CMK (cell line): ENCODE measurements at regions not wholly inside any gene's neighbourhood (a gene's known extent, or its start where the extent isn't known, plus 50 kb on each side); places are given as distances from the start of the nearest gene placed in this dataset.

Experiments used
- DNase-seq: peaks from one replicate; pipeline ENCODE4 v3.0.0-alpha.2; 2010; ENCODE audit warnings: low read depth

DNA sequence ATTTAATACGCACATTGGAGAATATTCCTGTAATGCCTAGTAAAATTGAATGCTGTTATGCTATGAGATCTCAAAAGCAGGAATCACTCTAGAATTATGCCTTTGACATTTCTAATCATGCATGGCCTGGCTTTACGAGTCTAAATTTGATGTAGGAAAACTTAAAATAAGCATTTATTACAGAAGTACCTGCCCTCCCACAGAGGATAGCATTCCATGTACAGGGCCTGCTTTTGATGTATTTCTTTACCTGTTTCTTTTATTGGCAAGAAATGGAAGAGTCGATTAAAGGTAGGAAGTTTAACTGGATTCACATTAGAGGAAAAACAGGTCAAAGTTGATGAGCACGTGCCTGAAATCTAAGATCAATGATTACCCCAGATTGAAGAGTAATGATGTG lies 219.5 kb downstream of the PCDH7 start:
- no peak for DNase-seq

DNA sequence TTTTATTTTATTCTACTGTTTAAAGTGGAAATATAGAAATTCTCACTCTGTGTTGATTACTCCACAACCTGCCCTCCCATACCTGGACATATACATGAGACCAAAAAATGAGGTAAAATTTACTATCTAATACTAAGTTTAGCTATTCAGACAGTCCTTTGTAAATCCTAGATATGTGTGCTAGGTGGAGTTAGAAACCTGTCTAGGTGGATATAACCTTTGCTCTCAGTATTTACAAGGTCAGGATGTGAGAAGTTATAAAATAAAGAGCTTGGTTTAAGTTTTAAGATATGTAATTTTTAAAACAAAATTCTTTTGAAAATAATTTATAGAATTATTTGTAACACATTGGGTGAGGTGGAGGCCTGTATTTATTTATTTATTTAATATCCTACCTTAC lies 221.5 kb downstream of the PCDH7 start:
- no peak for DNase-seq

DNA sequence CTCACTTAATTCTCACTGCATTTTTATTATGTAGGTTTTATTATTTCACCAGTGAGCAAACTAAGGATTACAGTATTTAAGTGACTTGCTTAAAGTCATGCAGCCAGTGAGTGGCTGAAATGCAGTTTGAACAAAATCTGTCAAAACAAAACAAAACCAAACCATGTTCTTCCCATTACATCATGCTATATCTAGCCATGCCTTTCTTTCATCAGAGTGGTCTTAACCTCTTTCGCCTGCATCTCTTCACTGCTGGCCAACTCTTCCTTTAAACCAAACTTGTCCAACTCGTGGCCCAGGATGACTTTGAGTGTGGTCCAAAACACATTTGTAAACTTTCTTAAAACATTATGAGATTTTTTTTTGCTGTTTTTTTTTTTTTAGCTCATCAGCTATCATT lies 223.2 kb downstream of the PCDH7 start:
- DNase-seq = no peak

DNA sequence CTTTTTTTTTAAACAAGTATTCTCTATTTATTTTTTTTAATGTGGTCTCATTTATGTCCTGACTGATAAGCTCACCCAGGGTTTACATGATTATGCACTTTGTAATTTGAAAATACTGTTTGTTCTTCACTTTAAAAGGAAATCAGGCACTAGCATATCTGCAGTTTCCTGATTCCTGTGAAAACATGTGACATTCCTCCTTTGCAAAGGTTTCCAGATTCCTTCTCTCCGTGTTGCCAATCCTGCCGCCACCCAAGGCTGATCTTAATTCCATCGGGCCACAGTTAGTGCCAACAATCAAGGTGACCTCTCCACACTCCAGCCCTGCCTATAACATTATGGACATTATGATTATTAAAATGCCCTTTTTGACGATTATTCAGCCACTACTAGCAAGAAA lies 225.4 kb downstream of the PCDH7 start:
- DNase-seq = no peak

DNA sequence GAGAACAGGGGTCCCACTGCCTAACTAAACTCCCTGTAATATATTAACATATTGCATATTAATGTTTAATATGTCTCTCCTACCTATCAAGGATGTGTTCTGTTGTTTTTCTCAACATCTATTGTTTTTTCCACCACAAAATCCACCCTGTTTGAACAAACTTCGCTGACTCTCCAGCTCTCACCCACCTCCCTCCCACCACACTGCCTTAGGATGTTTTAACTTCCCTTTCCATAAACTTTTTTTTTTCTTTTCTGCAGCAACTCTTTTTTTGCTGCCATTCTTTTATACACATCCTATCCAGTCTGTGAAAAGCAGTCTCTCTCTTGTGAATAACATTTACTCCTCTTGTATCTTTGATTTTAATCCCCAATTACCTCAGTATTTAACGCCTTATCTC lies 226.1 kb downstream of the PCDH7 start:
- DNase-seq = no peak

DNA sequence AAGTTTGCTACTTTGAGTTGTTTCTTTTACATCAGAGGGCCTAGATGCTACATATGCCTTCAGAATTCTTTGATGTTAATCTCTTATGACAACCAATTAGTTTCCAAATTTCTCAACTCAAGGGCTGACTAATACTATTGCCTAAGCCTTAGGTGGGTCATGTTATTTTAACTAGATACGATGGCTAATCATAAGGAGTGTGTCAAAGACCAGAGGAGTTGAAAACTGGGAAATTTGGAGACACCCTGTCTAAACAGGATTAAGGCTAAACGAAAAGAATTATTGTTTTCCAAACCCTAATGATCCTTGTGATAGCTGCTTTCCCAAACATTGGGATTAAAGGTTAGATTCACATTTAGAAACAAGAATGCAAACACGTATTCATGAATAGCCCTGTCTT lies 228.5 kb downstream of the PCDH7 start:
- DNase-seq = no peak

DNA sequence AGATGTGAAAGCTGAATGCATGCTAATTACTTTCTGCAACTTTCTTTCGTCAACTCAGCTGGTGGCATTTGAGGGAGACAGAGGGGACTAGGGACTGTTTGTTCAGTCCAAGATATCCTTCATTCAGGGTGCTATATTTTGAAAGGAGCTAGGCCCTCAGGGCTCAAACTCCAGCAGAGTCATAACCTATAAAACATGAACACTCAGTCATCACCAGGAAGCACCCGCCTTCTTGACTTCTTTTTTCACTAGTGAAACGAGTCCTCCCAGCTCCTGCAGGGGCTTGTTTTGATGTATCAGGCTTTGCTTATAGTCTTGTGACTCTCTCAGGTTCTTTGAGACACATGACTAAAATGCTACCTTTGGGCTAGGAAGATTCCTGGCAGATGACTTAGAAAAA lies 230.6 kb downstream of the PCDH7 start:
- DNase-seq = no peak

DNA sequence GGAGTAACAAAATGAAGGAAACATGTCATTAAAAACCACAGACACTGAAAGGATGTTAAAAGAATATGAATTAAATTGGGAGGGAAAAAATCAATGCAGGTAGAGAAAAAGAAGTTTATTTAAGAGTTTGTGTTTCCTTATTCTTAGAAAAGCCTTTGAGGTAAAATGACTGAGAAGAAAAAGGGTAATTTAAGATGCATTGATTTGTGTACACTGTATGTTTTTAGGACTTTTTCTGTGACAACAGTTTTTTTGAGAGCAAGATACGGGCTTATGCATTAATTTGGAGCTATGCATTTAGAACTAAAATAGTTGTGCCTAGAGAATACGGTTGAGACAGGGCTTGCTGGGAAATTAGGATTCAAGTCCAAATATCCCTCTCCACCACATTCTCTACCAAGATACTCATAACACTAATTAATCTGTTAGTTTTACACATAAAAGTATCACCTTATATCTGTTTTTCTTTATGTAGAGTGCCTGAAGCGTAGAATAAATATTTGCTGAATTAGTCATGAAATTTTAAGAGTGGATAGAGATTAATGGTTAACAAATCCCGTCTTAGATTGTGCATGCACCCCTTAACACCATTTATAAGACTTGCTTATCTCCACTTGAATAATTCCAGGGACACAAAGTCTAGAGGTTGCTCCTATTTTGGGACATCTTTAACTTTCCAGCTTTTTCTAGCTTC lies 232.5 kb downstream of the PCDH7 start:
- DNase-seq = no peak

DNA sequence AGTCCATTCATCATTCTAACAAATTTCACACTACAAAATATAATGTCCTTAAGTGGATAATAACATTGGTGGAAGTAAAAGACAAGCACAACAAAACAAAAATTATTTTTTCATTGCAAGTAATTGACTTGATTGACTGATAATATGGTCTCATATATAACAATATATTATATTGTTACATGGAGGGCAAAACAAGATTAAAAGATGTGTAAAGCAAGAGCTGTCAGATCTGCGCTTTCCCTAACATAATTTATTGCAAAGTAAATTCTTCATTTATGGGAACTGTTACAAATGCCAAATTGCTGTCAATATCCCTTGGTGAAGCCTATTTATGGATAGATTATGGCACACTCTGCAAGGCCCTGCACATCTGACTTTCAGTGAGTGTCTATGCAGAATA lies 233.6 kb downstream of the PCDH7 start:
- no peak for DNase-seq

DNA sequence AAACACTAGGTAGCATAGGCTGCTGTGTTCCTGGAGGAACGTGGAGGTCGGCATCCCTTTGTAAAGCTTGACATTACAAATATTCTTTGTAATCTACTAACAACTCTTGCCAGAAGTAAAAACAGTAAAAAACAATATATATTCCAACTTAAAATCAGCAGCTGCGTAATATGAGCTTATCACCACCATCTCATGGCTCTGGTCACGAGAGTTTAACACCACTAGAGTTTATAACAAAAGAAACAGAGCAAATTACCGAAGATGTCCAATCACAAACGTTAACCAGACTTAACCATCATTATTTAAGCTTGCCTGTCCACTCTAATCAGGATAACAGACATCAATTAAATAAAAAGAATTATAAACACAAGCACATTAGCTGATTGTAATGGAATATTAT lies 236.7 kb downstream of the PCDH7 start:
- DNase-seq = no peak

DNA sequence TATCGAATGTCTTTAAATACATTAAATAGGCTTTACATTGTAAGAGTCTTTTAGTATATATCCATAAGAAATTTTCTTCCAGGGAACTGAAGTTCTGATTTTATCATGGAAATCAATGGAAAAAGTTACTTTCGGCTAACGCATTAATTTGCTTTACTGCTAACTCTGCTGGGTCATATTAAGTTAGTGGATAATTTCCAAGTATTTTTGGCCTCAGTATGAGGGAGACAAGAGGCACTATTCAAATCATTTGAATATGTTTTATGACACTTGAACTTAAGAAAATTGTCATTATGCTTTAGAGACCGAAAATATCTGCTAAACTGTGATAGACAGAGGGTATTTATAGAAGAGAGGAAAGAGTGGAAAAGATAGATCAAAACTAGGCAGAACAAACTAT lies 237.5 kb downstream of the PCDH7 start:
- no peak for DNase-seq

DNA sequence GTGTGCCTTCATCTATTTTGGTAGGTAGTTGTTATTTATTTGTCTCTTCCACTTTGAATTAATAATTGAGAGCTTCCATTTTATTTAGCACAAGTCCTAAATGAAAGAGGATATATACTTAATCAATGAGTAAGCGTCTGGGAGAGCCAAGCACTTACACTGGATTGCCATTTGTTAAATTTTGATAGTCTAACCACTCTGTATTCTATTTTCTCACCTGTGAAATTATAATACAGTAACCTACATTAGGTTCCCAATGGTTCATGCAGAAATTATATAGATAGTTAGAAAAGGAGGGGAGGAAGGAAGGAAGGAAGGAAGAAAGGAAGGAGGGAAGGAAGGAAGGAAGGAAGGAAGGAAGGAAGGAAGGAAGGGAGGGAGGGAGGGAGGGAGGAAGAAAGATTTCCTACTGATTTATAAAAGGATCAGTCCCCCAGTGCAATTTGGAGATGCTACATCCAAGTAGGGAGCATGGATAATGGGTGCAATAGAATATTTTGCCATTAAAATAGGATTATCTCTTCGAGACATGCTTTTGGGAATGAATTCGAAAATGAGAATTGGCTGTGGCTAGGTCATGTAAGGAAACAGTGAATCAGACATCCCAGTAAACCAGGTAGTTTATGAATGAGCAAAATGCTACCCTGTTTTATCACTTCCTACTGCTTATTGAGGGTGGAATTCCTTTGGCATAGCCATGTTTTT lies 239.8 kb downstream of the PCDH7 start:
- no peak for DNase-seq

DNA sequence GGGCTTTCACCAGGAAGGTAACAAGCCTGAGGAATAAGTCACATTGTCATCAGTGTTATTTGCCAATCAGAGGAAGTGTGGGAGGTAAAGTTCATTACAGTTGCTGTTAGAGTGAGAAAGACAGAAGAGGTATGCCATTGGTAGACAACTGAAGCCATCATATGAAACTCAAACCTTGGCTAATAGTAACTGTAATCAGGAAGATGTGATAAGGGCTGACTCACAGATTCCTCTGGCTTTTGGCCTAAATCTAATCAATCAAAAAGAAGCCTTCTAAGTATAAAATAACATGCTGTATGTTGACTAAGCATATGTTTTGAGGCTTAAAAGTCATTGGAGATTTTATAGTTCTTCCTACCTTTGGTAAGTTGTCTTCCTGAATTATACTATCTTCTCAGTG lies 242.8 kb downstream of the PCDH7 start:
- DNase-seq = no peak

DNA sequence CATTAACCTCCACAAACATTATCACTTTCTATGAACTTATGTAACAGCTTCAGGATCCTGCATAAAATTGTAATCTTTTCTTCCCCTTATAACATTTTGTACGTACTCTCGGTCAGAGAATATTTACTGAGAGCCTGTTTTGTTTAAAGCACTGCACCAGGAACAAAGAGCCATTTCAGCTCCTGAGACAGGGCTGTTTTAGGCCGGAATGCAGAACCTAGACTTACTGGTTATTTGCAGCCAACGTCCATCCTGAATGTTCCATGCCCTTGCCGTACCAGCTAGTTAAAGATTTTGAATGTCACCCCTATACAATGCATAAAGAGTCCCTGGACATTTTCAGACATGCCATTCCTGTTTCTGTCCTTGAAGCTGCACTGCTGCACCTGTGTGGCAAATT lies 248.8 kb downstream of the PCDH7 start:
- DNase-seq = no peak

DNA sequence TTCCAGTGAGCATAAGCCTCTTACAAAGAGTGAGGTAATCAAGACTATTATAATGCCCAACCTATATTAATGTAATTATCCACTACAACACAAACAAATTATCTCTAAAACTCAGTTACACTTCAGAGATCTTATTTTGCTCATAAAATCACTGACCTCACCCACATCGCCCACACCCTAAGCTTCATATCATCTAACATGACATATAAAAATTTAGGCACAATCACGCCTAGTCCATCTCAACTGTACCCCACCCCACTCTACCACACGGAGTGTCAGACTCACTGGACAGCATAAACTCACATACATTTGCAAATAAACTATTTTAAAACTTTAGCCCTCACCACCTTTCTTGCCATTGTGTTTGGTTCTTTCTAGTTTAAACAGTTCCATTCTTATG lies 252.4 kb downstream of the PCDH7 start:
- DNase-seq = no peak

DNA sequence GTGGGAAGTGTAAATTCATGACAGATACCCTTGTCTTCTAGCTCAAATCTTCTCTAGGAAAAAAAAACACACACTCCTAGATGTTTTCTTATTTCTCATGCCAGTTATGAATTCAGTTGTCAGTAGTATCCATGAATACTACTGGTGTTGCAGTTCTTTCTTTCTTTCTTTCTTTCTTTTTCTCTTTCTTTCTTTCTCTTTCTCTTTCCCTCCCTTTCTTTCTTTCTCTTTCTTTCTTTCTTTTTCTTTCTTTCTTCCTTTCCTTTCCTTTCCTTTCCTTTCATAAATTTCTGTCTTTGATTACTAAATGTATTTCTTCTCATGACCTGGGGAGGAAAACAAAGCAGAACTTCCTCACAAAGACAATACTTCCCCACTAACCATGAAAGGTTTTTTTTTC lies 253.8 kb downstream of the PCDH7 start:
- no peak for DNase-seq

DNA sequence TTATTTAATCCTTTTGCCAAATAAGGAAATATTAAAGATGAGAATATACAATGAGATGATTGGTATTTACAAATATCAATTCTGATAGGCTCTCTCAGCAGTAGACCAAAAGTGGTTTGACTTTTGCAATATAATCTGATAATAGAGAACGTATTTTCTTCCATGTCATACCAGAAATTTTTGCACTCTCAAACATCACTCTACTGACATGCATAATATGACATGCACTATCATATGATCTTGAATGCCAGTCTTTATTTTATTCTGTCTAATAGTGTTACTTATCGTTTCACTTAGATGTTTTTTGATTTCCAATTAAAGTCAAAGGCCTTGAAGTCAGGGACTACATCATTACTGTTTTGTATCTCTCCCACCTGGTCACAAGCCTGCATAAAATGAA lies 259.2 kb downstream of the PCDH7 start:
- DNase-seq = no peak

DNA sequence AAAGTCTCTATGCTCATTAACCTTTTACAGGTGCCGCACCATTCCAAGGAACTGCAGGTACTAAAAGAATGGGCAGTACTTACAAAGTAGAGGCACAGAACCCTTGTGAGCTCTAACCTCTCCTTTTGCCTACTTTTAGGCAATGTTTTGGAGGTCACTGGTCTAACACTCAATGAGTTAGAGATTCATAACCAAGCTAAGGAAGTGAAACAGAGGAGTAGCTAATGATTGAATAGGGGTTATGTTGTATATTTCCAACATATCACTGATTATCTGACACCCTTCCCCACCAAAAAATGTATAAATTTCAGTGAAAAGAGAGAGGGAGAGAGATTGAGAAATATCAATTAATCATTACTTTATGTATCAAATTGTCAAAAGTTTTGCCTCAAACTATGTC lies 269.3 kb downstream of the PCDH7 start:
- DNase-seq = no peak

DNA sequence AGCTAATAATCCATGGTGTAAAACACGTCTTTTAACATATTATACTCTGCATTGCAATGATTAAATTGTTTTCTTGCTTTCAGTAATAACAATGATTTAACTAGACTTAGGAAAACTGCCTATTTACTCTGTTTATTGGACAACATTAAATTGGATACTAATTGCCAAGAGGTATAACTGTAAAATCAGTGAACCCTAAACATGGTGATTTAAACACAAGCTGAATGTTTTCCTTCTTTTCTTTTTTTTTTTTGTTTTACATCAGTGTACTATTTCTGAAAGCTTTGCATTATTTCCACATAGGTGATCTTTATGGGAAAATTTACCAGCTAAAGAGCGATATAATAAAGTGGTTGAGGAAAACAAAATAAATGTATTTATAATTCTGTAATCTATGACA lies 276.7 kb downstream of the PCDH7 start:
- no peak for DNase-seq

DNA sequence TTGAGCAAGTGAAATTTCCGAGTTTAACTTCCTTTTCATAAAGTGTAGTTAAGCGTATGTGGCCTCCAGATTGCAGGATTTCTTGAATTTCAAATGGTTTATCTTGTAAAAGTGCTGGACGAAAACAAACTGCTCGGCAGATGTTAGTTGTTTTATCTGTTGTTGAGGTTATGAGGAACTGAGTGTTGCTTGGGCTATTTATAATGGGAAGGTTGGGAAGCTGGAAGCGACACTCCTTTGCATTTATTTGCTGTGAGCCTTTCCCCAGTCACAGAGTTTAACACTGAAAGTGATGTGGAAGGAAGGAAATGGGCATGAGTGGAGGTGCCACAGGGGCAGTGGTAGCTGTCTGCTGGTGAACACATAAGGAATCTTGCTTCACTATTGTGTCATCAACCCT lies 284.9 kb downstream of the PCDH7 start:
- DNase-seq = no peak

DNA sequence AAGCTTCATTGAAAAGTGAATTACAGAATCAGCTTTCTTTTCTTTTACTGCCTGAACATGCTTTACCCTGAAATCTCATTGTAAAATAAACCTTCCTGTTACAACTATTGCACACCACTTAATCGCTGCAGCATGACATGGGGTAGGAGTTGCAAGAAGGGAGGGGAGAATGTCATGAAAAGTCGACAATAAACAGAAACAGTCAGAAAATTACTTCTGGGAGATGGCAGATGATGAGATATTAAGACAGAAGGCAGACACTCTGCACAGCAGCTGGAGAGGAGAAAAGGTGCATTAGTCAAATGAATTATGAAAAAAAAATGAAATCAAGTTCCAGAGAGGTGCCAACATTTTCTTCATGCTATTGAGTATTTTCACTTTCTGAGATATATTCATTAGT lies 287.7 kb downstream of the PCDH7 start:
- no peak for DNase-seq

DNA sequence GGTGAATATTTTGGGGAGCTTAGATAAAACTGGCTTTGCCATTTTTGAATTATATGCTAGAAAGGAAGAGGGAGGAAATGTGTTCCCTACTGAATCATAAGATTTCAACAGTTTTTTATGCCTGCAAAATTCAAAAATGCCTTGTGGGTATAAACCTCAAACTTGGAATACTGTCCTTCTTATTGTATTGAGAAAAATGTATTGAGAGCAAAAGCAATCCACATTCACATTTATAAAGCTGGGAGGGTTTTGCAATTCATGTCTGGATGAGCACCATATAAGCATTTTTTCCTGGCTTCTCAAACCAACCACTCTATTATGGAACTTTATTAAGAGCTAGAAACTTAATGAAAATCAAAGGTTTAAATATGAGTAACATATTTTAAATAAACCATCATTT lies 289.8 kb downstream of the PCDH7 start:
- no peak for DNase-seq

DNA sequence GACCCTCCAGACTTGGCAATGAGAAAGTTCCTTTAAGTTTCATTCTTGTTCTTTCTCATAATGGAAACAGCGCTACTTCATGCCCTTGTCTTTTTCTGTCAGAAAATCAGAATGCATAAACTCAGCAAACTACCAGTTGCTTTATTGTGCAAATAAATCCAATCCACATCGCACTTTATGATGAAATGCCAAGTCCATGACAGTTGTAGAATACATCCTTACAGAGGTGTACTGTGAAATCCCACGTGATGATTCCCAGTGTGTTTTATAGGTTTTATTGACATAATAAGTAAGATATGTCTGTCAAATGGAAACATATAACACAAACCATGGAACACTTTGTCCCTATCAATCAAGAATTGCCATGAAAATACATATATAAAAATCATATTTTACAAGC lies 295.0 kb downstream of the PCDH7 start:
- no peak for DNase-seq
